ENCODE measurements at regions not wholly inside any gene's neighbourhood (a gene's known extent, or its start where the extent isn't known, plus 50 kb on each side); places are given as distances from the start of the nearest gene placed in this dataset.

GRCh38 chr5:136780518-136780917 is 415.2 kb upstream of the TRPC7 start:
- WGBS, 5 donors = 32 to 55% (median 47%) methylated on average over 2 of the region's 2 CpGs
- no peaks in the 10 kb centered on the region for H3K4me1 ChIP-seq
- no peaks in the 10 kb centered on the region for H3K27me3 ChIP-seq
- H3K27ac ChIP-seq = no peak overlapping the region
- no peak for DNase-seq
- no peaks in the 10 kb centered on the region for H3K36me3 ChIP-seq
- no peak overlapping the region for H3K4me3 ChIP-seq
- TF ChIP-seq EP300 (IDR thresholded peaks at IDR 0.05) (no peak), POLR2AphosphoS5 (IDR thresholded peaks at IDR 0.05) (no peak), POLR2A (IDR thresholded peaks at IDR 0.05) (no peak)
- TF ChIP-seq, protein P1, sequence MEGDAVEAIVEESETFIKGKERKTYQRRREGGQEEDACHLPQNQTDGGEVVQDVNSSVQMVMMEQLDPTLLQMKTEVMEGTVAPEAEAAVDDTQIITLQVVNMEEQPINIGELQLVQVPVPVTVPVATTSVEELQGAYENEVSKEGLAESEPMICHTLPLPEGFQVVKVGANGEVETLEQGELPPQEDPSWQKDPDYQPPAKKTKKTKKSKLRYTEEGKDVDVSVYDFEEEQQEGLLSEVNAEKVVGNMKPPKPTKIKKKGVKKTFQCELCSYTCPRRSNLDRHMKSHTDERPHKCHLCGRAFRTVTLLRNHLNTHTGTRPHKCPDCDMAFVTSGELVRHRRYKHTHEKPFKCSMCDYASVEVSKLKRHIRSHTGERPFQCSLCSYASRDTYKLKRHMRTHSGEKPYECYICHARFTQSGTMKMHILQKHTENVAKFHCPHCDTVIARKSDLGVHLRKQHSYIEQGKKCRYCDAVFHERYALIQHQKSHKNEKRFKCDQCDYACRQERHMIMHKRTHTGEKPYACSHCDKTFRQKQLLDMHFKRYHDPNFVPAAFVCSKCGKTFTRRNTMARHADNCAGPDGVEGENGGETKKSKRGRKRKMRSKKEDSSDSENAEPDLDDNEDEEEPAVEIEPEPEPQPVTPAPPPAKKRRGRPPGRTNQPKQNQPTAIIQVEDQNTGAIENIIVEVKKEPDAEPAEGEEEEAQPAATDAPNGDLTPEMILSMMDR (IDR thresholded peaks at IDR 0.05) = no peak
- H3K9me3 ChIP-seq = peaks cover 0 to 7% (median 0%) of the 10 kb centered on the region in 4 donors
- intact Hi-C loops (cut with DNase I; ENCODE audit: low total_unique reads) = no loop called here

DNA sequence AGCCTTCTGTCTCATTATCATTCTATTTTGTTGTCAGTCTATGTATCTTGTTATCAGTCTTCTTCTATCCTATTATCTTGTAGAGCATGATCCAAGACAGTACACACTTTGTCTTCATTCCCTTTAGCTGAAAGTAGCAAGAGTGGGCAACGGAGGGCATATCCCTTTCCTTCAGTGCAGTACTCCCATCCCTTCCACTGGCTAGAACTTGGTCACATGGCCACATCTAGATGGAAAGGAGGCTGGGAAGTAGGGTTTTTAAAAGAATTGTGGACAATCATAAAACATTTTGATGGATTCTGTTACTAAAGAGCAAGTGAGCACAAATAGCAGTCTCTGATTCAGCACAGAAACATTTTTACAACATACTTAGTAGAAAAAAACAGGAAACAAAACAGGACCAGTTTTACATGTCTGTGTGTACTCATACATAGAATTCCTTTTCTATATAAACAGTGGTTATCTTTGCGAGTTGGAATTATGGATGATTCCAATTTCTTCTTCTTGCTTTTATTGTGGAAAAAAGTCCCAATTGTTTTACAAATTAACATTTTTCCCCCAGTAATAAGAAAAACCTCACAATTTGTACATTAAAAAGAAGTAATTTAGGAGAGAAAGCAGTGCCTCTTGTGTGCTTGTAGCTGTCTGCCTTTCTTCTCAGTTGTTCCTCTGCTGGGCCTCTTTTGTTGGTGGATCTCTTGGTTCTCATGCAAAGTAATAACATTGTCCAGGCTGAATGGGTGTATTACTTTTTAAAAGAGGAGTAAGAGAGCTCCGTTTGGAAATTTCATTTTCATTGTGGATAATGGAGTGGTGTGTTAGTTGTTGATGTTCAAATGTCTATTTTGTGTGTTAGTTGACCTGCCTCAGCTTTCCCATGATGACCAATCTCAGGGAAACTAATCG is 410.9 kb upstream of the TRPC7 start:
- H3K36me3 ChIP-seq = no peaks in the 10 kb centered on the region
- peaks cover 0 to 13% (median 0%) of the 10 kb centered on the region in 3 donors for H3K27me3 ChIP-seq
- no peak for TF ChIP-seq POLR2A (IDR thresholded peaks at IDR 0.05)
- no peak for TF ChIP-seq POLR2AphosphoS5 (IDR thresholded peaks at IDR 0.05)
- WGBS, 5 donors = 46 to 71% (median 66%) methylated on average over 4 of the region's 4 CpGs
- H3K27ac ChIP-seq = no peak overlapping the region
- intact Hi-C loops (cut with DNase I; ENCODE audit: low total_unique reads) = no loop called here
- no peak overlapping the region for H3K4me3 ChIP-seq
- no peak for DNase-seq
- peaks cover 0 to 9% (median 0%) of the 10 kb centered on the region in 4 donors for H3K9me3 ChIP-seq
- H3K4me1 ChIP-seq = no peaks in the 10 kb centered on the region

GRCh38 chr5:136772491-136772890 is 407.1 kb upstream of the TRPC7 start:
- TF ChIP-seq POLR2AphosphoS5 (IDR thresholded peaks at IDR 0.05) (no peak), POLR2A (IDR thresholded peaks at IDR 0.05) (no peak), EP300 (IDR thresholded peaks at IDR 0.05) (no peak)
- TF ChIP-seq, protein P1 (IDR thresholded peaks at IDR 0.05) = no peak
- Histone ChIP-seq H3K27ac (no peak overlapping the region), H3K4me3 (no peak overlapping the region), H3K4me1 (no peaks in the 10 kb centered on the region), H3K36me3 (no peaks in the 10 kb centered on the region), H3K27me3 (peaks cover 0 to 22% (median 0%) of the 10 kb centered on the region in 3 donors), H3K9me3 (peaks cover 0 to 9% (median 0%) of the 10 kb centered on the region in 4 donors)
- no peak for DNase-seq
- intact Hi-C loops (cut with DNase I; ENCODE audit: low total_unique reads) = no loop called here
- 57 to 86% (median 70%) methylated on average over 1 of the region's 1 CpG for WGBS, 5 donors

DNA sequence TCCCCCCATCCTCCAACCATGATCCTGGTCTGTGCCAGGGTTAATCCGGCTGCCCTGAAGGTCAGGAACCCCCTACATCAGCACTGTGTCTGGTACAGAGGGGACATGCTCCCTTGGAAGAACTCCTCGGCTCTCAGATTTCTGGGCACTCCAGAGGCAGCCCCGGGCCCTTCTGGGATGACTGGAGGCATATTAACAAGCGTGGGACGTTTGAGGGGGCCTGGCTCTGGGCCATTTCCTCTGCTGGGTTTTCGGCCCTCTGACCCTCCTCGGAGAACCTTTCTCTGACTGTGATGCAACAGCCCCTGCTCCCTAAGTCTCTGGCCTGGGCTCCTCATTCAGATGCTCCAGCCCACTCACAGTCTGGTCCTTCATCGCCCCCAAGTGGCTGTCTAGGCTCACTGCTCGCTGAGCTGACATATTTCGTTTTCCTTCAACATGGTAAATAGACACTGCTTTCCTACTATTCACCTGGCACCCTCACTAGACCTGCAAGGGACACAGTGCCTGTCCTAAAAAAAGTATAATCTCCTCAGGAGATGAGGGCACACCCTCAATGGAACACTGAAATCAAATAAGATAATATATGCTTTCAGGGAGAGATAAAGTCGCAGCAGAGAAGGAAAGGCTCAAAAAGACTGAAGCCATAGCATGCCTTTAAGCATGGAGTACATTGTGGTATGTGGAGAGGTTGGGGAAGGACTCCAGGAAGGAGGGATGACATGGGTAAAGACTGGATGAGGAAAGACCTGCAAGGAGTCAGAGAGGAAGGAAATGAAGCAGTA is 404.7 kb upstream of the TRPC7 start:
- TF ChIP-seq, protein P1 (IDR thresholded peaks at IDR 0.05) = peak in 5 of 7 experiments; percentile 18 to 53 (median 46)
- no peak for TF ChIP-seq POLR2AphosphoS5 (IDR thresholded peaks at IDR 0.05)
- no peak for TF ChIP-seq POLR2A (IDR thresholded peaks at IDR 0.05)
- 37 to 44% (median 40%) methylated on average over 10 to 11 of the region's 11 CpGs for WGBS, 5 donors
- no peaks in the 10 kb centered on the region for H3K4me1 ChIP-seq
- peaks cover 0 to 22% (median 0%) of the 10 kb centered on the region in 3 donors for H3K27me3 ChIP-seq
- DNase-seq = peak; percentile 46 to 83
- no peak overlapping the region for H3K4me3 ChIP-seq
- no peaks in the 10 kb centered on the region for H3K9me3 ChIP-seq
- no peaks in the 10 kb centered on the region for H3K36me3 ChIP-seq
- no peak overlapping the region for H3K27ac ChIP-seq
- intact Hi-C loops (cut with DNase I; ENCODE audit: low total_unique reads) = no loop called here
